ENCODE measurements at regions not wholly inside any gene's neighbourhood (a gene's known extent, or its start where the extent isn't known, plus 50 kb on each side); places are given as distances from the start of the nearest gene placed in this dataset.

DNA sequence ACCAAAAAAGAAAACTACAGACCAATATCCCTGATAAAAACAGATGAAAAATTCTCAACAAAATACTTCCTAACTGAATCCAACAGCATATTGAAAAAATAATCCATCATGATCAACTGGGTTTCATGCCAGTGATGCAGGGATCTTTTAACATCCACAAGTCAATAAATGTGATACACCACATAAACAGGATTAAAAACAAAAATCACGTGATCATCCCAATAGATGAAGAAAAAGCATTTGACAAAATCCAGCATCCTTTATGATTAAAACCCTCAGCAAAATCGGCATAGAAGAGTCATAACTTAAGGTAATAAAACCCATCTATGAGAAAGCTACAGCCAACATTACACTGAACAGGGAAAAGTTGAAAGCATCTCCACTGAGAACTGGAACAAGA, 107.5 kb downstream of the DCLK3 start:
- TF ChIP-seq, protein P1, sequence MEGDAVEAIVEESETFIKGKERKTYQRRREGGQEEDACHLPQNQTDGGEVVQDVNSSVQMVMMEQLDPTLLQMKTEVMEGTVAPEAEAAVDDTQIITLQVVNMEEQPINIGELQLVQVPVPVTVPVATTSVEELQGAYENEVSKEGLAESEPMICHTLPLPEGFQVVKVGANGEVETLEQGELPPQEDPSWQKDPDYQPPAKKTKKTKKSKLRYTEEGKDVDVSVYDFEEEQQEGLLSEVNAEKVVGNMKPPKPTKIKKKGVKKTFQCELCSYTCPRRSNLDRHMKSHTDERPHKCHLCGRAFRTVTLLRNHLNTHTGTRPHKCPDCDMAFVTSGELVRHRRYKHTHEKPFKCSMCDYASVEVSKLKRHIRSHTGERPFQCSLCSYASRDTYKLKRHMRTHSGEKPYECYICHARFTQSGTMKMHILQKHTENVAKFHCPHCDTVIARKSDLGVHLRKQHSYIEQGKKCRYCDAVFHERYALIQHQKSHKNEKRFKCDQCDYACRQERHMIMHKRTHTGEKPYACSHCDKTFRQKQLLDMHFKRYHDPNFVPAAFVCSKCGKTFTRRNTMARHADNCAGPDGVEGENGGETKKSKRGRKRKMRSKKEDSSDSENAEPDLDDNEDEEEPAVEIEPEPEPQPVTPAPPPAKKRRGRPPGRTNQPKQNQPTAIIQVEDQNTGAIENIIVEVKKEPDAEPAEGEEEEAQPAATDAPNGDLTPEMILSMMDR (IDR thresholded peaks at IDR 0.05; ENCODE audit: low read depth, low read length), result no peak
- no peak for TF ChIP-seq EZH2phosphoT487 (IDR thresholded peaks at IDR 0.05; ENCODE audit: low read depth)
- Histone ChIP-seq H3K36me3 (replicated peaks; ENCODE audit: low read depth, low read length) (no peaks in the 10 kb centered on the region), H3K9me3 (ENCODE audit: insufficient read depth, low read length) (no peaks in the 10 kb centered on the region; the same call in 1 of the 2 replicates)

DNA sequence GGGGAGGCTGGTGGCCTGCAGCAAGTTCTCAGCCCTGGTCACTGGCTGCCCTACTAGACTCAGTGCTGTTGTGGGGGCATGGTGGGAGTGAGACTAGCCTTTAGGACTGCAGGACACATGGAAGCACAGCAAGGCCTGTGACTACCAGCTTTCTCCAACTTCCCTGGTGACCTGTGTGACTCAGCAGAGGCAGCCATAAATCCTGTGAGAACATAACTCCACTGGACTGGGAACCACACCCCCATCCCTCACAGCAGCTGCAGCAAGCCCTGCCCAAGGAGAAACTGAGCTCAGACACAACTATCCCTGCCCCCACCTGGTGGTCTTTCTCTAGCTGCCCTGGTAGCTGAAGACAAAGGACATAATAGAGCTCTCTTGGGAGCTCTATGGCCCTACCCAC, 111.3 kb downstream of the DCLK3 start:
- TF ChIP-seq EZH2phosphoT487 (IDR thresholded peaks at IDR 0.05; ENCODE audit: low read depth), result no peak
- TF ChIP-seq, protein P1 (IDR thresholded peaks at IDR 0.05; ENCODE audit: low read depth, low read length), result no peak
- H3K4me2 ChIP-seq (ENCODE audit: low read length), result no peak overlapping the region
- H3K9me3 ChIP-seq (ENCODE audit: insufficient read depth, low read length), result no peaks in the 10 kb centered on the region; the same call in 1 of the 2 replicates
- no peak overlapping the region for H3K4me3 ChIP-seq (ENCODE audit: low read length)
- no peaks in the 10 kb centered on the region for H3K79me2 ChIP-seq (ENCODE audit: low read length)
- H4K20me1 ChIP-seq (ENCODE audit: insufficient read depth, low read length), result no peaks in the 10 kb centered on the region
- peaks cover 5% of the 10 kb centered on the region; the same call in 1 of the 2 replicates for H3K27me3 ChIP-seq (ENCODE audit: low read depth, low read length)
- H3K27ac ChIP-seq (ENCODE audit: low read length), result no peak overlapping the region
- no peaks in the 10 kb centered on the region for H3K36me3 ChIP-seq (replicated peaks; ENCODE audit: low read depth, low read length)
- H3K4me1 ChIP-seq (ENCODE audit: low read length), result peaks cover 15% of the 10 kb centered on the region
- H2AFZ ChIP-seq (ENCODE audit: low read depth, low read length), result no peak overlapping the region
- no peak overlapping the region for H3K9ac ChIP-seq (ENCODE audit: low read length)

More for the DNA sequence above, 107.5 kb downstream of the DCLK3 start:
- Histone ChIP-seq H4K20me1 (ENCODE audit: insufficient read depth, low read length) (no peaks in the 10 kb centered on the region), H3K4me2 (ENCODE audit: low read length) (no peak overlapping the region), H3K27me3 (ENCODE audit: low read depth, low read length) (no peaks in the 10 kb centered on the region), H2AFZ (ENCODE audit: low read depth, low read length) (no peak overlapping the region), H3K4me1 (ENCODE audit: low read length) (no peaks in the 10 kb centered on the region), H3K79me2 (ENCODE audit: low read length) (no peaks in the 10 kb centered on the region), H3K27ac (ENCODE audit: low read length) (no peak overlapping the region), H3K9ac (ENCODE audit: low read length) (no peak overlapping the region), H3K4me3 (ENCODE audit: low read length) (no peak overlapping the region)

DNA sequence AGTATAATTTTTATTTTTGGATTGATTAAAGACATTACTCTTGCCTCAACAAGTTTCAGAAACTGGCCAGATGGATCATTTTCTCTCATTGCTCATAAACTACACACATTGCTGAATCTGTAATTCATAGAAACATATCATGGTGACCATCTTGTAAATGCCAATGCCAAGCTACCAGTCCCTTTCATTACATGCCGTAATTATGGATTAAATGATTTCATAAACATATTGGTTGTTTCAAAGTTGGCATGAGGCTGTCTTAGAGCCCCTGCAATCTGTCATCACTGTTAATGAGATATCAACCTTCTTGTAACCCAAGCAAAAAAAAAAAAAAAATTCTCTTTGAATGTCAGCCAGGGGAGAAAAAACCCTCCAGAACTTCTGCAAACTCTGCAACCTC, 112.2 kb downstream of the DCLK3 start:
- H2AFZ ChIP-seq (ENCODE audit: low read depth, low read length), result no peak overlapping the region
- H3K79me2 ChIP-seq (ENCODE audit: low read length), result no peaks in the 10 kb centered on the region
- H3K4me2 ChIP-seq (ENCODE audit: low read length), result no peak overlapping the region
- no peak overlapping the region for H3K4me3 ChIP-seq (ENCODE audit: low read length)
- H3K36me3 ChIP-seq (replicated peaks; ENCODE audit: low read depth, low read length), result no peaks in the 10 kb centered on the region
- no peaks in the 10 kb centered on the region; the same call in 1 of the 2 replicates for H3K9me3 ChIP-seq (ENCODE audit: insufficient read depth, low read length)
- no peak overlapping the region for H3K27ac ChIP-seq (ENCODE audit: low read length)
- TF ChIP-seq EZH2phosphoT487 (IDR thresholded peaks at IDR 0.05; ENCODE audit: low read depth), result no peak
- TF ChIP-seq, protein P1 (IDR thresholded peaks at IDR 0.05; ENCODE audit: low read depth, low read length), result no peak
- H3K9ac ChIP-seq (ENCODE audit: low read length), result no peak overlapping the region
- peaks cover 22% of the 10 kb centered on the region for H3K4me1 ChIP-seq (ENCODE audit: low read length)
- H4K20me1 ChIP-seq (ENCODE audit: insufficient read depth, low read length), result no peaks in the 10 kb centered on the region
- H3K27me3 ChIP-seq (ENCODE audit: low read depth, low read length), result peaks cover 5% of the 10 kb centered on the region; the same call in 1 of the 2 replicates

DNA sequence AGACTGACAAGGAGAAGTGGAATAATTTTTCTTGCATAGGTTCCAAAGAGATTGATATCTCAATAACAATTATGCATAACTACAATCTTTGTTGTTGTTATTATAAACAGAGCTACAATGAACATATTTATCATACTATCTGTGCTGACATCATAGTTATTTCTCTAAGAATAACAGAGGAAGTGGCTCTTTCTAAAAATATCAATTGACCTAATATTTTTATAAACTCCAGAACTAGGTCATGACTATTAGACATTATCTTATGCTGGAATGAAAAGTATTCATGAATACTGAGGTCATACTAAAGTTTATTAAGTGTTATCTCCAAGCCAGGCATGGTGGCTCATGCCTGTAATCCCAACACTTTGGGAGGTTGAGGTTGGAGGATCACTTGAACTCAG, 114.1 kb downstream of the DCLK3 start:
- no peak overlapping the region for H3K4me3 ChIP-seq (ENCODE audit: low read length)
- H3K27me3 ChIP-seq (ENCODE audit: low read depth, low read length), result peaks cover 5% of the 10 kb centered on the region; the same call in 1 of the 2 replicates
- H3K36me3 ChIP-seq (replicated peaks; ENCODE audit: low read depth, low read length), result no peaks in the 10 kb centered on the region
- no peaks in the 10 kb centered on the region for H4K20me1 ChIP-seq (ENCODE audit: insufficient read depth, low read length)
- no peak overlapping the region for H3K27ac ChIP-seq (ENCODE audit: low read length)
- H3K79me2 ChIP-seq (ENCODE audit: low read length), result no peaks in the 10 kb centered on the region
- no peak overlapping the region for H3K9ac ChIP-seq (ENCODE audit: low read length)
- H3K9me3 ChIP-seq (ENCODE audit: insufficient read depth, low read length), result no peaks in the 10 kb centered on the region; the same call in 1 of the 2 replicates
- TF ChIP-seq, protein P1 (IDR thresholded peaks at IDR 0.05; ENCODE audit: low read depth, low read length), result no peak
- no peak for TF ChIP-seq EZH2phosphoT487 (IDR thresholded peaks at IDR 0.05; ENCODE audit: low read depth)
- H3K4me2 ChIP-seq (ENCODE audit: low read length), result no peak overlapping the region
- no peak overlapping the region for H2AFZ ChIP-seq (ENCODE audit: low read depth, low read length)
- peaks cover 27% of the 10 kb centered on the region for H3K4me1 ChIP-seq (ENCODE audit: low read length)
